Neural crest cell (in vitro differentiated cells): ENCODE measurements at regions not wholly inside any gene's neighbourhood (a gene's known extent, or its start where the extent isn't known, plus 50 kb on each side); places are given as distances from the start of the nearest gene placed in this dataset.
"Not testable (repeated sequence)": the region's sequence is repeated elsewhere in the genome, so short reads cannot be mapped to it uniquely, and the experiment has no call there.

Experiments used
- DNase-seq: peaks from one replicate; pipeline ENCODE4 v3.0.0; 2021; ENCODE audit warnings: low read depth, mixed read lengths, low spot score
- H3K27ac Mint-ChIP-seq: one replicate; pipeline ENCODE4 v1.8.0; 2021; ENCODE audit warnings: mild to moderate bottlenecking, mixed read lengths; ENCODE audit not compliant: unreplicated experiment
- H3K27me3 Mint-ChIP-seq: 2 replicates; pipeline ENCODE4 v1.8.0; 2021; ENCODE audit warnings: low read depth, mild to moderate bottlenecking, mixed read lengths
- H3K36me3 Mint-ChIP-seq: 2 replicates; pipeline ENCODE4 v1.8.0; 2021; ENCODE audit warnings: low read depth, mild to moderate bottlenecking, mixed read lengths
- H3K4me1 Mint-ChIP-seq: 2 replicates; pipeline ENCODE4 v1.8.0; 2021; ENCODE audit warnings: mixed read lengths
- H3K4me3 Mint-ChIP-seq: one replicate; pipeline ENCODE4 v1.8.0; 2021; ENCODE audit warnings: mild to moderate bottlenecking, mixed read lengths
- H3K9me3 Mint-ChIP-seq: 2 replicates; pipeline ENCODE4 v1.8.0; 2021; ENCODE audit warnings: mixed read lengths
- TF ChIP-seq, protein P1 (sequence below): fragments of 200-600 bp; sonication (generic); conservative IDR thresholded peaks from 2 replicates; pipeline ENCODE4 v1.5.0; 2021; ENCODE audit warnings: antibody characterized with exemption, mild to moderate bottlenecking

DNA sequence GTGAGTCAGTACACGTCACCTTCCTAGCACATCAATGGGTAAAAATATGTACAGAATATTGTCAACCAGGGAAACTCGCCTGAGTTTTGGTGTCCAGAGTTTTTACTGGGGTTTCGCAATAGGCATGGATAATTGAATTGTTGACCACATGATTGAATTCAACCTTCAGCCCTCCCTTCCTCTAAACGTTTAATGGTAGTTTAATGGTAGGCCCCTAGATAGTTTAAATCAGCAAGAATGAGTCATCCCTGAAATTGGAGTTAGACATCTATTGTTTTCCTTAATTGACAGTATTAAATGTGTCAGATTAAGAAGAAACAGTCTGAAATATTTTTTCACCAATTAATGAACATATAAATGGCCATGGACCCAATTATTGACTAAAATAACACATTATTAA is 57.8 kb upstream of the CACNA2D1 start:
- no peak overlapping the region for H3K4me3 Mint-ChIP-seq
- peaks cover 9% of the 10 kb centered on the region for H3K9me3 Mint-ChIP-seq
- H3K27ac Mint-ChIP-seq, result no peak overlapping the region
- DNase-seq, result no peak
- TF ChIP-seq, protein P1, sequence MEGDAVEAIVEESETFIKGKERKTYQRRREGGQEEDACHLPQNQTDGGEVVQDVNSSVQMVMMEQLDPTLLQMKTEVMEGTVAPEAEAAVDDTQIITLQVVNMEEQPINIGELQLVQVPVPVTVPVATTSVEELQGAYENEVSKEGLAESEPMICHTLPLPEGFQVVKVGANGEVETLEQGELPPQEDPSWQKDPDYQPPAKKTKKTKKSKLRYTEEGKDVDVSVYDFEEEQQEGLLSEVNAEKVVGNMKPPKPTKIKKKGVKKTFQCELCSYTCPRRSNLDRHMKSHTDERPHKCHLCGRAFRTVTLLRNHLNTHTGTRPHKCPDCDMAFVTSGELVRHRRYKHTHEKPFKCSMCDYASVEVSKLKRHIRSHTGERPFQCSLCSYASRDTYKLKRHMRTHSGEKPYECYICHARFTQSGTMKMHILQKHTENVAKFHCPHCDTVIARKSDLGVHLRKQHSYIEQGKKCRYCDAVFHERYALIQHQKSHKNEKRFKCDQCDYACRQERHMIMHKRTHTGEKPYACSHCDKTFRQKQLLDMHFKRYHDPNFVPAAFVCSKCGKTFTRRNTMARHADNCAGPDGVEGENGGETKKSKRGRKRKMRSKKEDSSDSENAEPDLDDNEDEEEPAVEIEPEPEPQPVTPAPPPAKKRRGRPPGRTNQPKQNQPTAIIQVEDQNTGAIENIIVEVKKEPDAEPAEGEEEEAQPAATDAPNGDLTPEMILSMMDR, result no peak
- H3K36me3 Mint-ChIP-seq, result peaks cover 6% of the 10 kb centered on the region
- H3K4me1 Mint-ChIP-seq, result no peaks in the 10 kb centered on the region
- H3K27me3 Mint-ChIP-seq, result no peaks in the 10 kb centered on the region

DNA sequence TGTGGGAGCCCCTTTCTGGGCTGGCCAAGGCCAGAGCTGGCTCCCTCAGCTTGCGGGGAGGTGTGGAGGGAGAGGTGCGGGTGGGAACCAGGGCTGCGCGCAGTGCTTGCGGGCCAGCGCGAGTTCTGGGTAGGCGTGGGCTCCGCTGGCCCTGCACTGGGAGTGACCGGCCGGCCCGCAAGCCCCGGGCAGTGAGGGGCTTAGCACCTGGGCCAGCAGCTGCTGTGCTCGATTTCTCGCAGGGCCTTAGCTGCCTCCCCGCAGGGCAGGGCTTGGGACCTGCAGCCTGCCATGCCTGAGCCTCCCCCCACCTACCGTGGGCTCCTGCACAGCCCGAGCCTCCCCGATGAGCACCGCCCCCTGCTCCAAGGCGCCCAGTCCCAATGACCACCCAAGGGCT is 56.0 kb upstream of the CACNA2D1 start:
- DNase-seq, H3K27ac Mint-ChIP-seq, H3K27me3 Mint-ChIP-seq, H3K4me3 Mint-ChIP-seq, H3K4me1 Mint-ChIP-seq, H3K9me3 Mint-ChIP-seq, H3K36me3 Mint-ChIP-seq: not testable (repeated sequence)

GRCh38 chr7:82494420-82494819 is 50.8 kb upstream of the CACNA2D1 start:
- no peaks in the 10 kb centered on the region for H3K4me1 Mint-ChIP-seq
- DNase-seq, result no peak
- TF ChIP-seq, protein P1, result no peak
- H3K27me3 Mint-ChIP-seq, result peaks cover 3% of the 10 kb centered on the region
- no peak overlapping the region for H3K27ac Mint-ChIP-seq
- no peaks in the 10 kb centered on the region for H3K9me3 Mint-ChIP-seq
- no peak overlapping the region for H3K4me3 Mint-ChIP-seq
- H3K36me3 Mint-ChIP-seq, result peaks cover 3% of the 10 kb centered on the region
